H1 (cell line): ENCODE measurements at regions not wholly inside any gene's neighbourhood (a gene's known extent, or its start where the extent isn't known, plus 50 kb on each side); places are given as distances from the start of the nearest gene placed in this dataset.

Experiments used
- CTCF ChIA-PET: fragments of 300-600 bp; sonication (Branson Sonifier 250); formaldehyde crosslinking; loops from one replicate; lab custom pipeline; 2021; ENCODE audit not compliant: partially characterized antibody; lab: Charles Lee
- POLR2A ChIA-PET: fragments of 300-600 bp; sonication (Branson Sonifier 250); formaldehyde crosslinking; loops from one replicate; lab custom pipeline; 2021; ENCODE audit warnings: inconsistent platforms; ENCODE audit not compliant: partially characterized antibody; lab: Charles Lee
- DNase-seq, 2 experiments: peaks; one replicate each; pipeline versions ENCODE4 v3.0.0 to v3.0.0-alpha.2; 2010 to 2022; ENCODE audit warnings: low spot score in 2 of 2, low read depth in 1 of 2, mixed read lengths in 1 of 2
- FAIRE-seq: peaks from 2 replicates; lab custom pipeline; 2011; peaks lifted over from hg19 to GRCh38; lab: Jason Lieb, UNC
- H2AFZ ChIP-seq: 2 replicates; pipeline ENCODE4 v1.8.1; 2012; ENCODE audit warnings: low read length, inconsistent platforms
- H2AK5ac ChIP-seq: 2 replicates; pipeline ENCODE4 v1.6.1; 2013; ENCODE audit warnings: low read depth, low read length
- H2BK120ac ChIP-seq: replicated peaks from 2 replicates; pipeline ENCODE3; 2013; ENCODE audit warnings: low read depth, low read length, inconsistent platforms
- H2BK12ac ChIP-seq: 2 replicates; pipeline ENCODE4 v1.6.1; 2013; ENCODE audit warnings: low read depth, low read length
- H2BK15ac ChIP-seq: 2 replicates; pipeline ENCODE4 v1.6.1; 2013; ENCODE audit warnings: low read length
- H2BK20ac ChIP-seq: 2 replicates; pipeline ENCODE4 v1.6.1; 2013; ENCODE audit warnings: low read length
- H2BK5ac ChIP-seq: 2 replicates; pipeline ENCODE4 v1.6.1; 2013; ENCODE audit warnings: low read depth, low read length
- H3K14ac ChIP-seq: 2 replicates; pipeline ENCODE4 v1.6.1; 2013; ENCODE audit warnings: inconsistent platforms; ENCODE audit not compliant: insufficient read length
- H3K18ac ChIP-seq: 2 replicates; pipeline ENCODE4 v1.6.1; 2013; ENCODE audit warnings: low read length; ENCODE audit errors: extremely low read depth
- H3K23ac ChIP-seq: 2 replicates; pipeline ENCODE4 v1.6.1; 2013; ENCODE audit warnings: inconsistent platforms; ENCODE audit not compliant: insufficient read length
- H3K23me2 ChIP-seq: 2 replicates; pipeline ENCODE4 v1.6.1; 2013; ENCODE audit warnings: low read depth, low read length
- H3K27ac ChIP-seq: 2 replicates; pipeline ENCODE4 v1.6.1; 2011; ENCODE audit warnings: low read depth, low read length, inconsistent platforms
- H3K27me3 ChIP-seq, 4 experiments: replicated peaks in 1 of 4; 1 replicate in 1 of 4; 2 replicates in 3 of 4; pipeline versions ENCODE4 v1.6.1 to v1.8.1; 2011 to 2013; ENCODE audit warnings: low read length in 3 of 4, mild to moderate bottlenecking in 3 of 4, inconsistent platforms in 2 of 4, mixed read lengths in 2 of 4, moderate library complexity in 1 of 4; ENCODE audit not compliant: control insufficient read depth in 3 of 4, insufficient read depth in 3 of 4; ENCODE audit errors: extremely low read depth in 1 of 4
- H3K36me3 ChIP-seq, 4 experiments: 2 replicates each; pipeline versions ENCODE4 v1.6.1 to v1.8.1; 2011 to 2013; ENCODE audit warnings: mild to moderate bottlenecking in 4 of 4, low read length in 3 of 4, moderate library complexity in 2 of 4, control low read depth in 1 of 4, inconsistent platforms in 1 of 4; ENCODE audit not compliant: insufficient read depth in 4 of 4, control insufficient read depth in 2 of 4
- H3K4ac ChIP-seq: replicated peaks from 2 replicates; pipeline ENCODE3; 2013; ENCODE audit warnings: low read length, low read depth, mixed read lengths, inconsistent platforms; ENCODE audit not compliant: insufficient read length
- H3K4me1 ChIP-seq, 4 experiments: replicated peaks in 1 of 4; 1 replicate in 1 of 4; 2 replicates in 3 of 4; pipeline versions ENCODE4 v1.6.1 to v1.8.1; 2011 to 2013; ENCODE audit warnings: low read length in 3 of 4, inconsistent platforms in 2 of 4, mixed read lengths in 1 of 4; ENCODE audit not compliant: insufficient read depth in 4 of 4, control insufficient read depth in 3 of 4
- H3K4me2 ChIP-seq, 2 experiments: 2 replicates each; pipeline versions ENCODE4 v1.6.1 to v1.8.1; 2011 to 2013; ENCODE audit warnings: low read depth in 2 of 2, low read length in 2 of 2, control low read depth in 1 of 2, inconsistent platforms in 1 of 2, mild to moderate bottlenecking in 1 of 2; ENCODE audit not compliant: insufficient read depth in 1 of 2
- H3K4me3 ChIP-seq, 4 experiments: fragments of 200-600, 300-600 bp in 1 of 4; sonication (generic), shearing (Covaris generic), sonication (Bioruptor Twin) in 1 of 4; 2 replicates each; pipeline versions ENCODE4 v1.5.1 to v1.8.1; 2011 to 2016; ENCODE audit warnings: low read length in 4 of 4, low read depth in 3 of 4, control low read depth in 2 of 4, inconsistent platforms in 2 of 4, mild to moderate bottlenecking in 2 of 4, mixed read lengths in 1 of 4, moderate library complexity in 1 of 4; ENCODE audit not compliant: insufficient read depth in 2 of 4; ENCODE audit errors: extremely low read depth in 1 of 4
- H3K56ac ChIP-seq: replicated peaks from 2 replicates; pipeline ENCODE3; 2013; ENCODE audit warnings: low read depth, mild to moderate bottlenecking, mixed read lengths, low read length, inconsistent platforms; ENCODE audit not compliant: insufficient read length
- H3K79me1 ChIP-seq: 2 replicates; pipeline ENCODE4 v1.6.1; 2013; ENCODE audit warnings: low read depth, low read length, control low read depth
- H3K79me2 ChIP-seq, 2 experiments: 2 replicates each; pipeline versions ENCODE4 v1.6.1 to v1.8.1; 2012 to 2013; ENCODE audit warnings: low read length in 2 of 2, mild to moderate bottlenecking in 2 of 2, inconsistent platforms in 1 of 2; ENCODE audit not compliant: insufficient read depth in 2 of 2, control insufficient read depth in 1 of 2
- H3K9ac ChIP-seq, 4 experiments: replicated peaks in 1 of 4; 1 replicate in 1 of 4; 2 replicates in 3 of 4; pipeline versions ENCODE4 v1.6.1 to v1.8.1; 2011 to 2013; ENCODE audit warnings: low read depth in 3 of 4, low read length in 3 of 4, control low read depth in 2 of 4, mild to moderate bottlenecking in 2 of 4, moderate library complexity in 2 of 4, inconsistent platforms in 1 of 4; ENCODE audit errors: extremely low read depth in 1 of 4
- H3K9me3 ChIP-seq, 2 experiments: 2 replicates each; pipeline versions ENCODE4 v1.6.1 to v1.8.1; 2012 to 2013; ENCODE audit warnings: mild to moderate bottlenecking in 2 of 2, moderate library complexity in 2 of 2, control low read depth in 1 of 2, inconsistent platforms in 1 of 2, low read depth in 1 of 2, low read length in 1 of 2, mixed read lengths in 1 of 2; ENCODE audit not compliant: insufficient read depth in 2 of 2
- H4K20me1 ChIP-seq, 2 experiments: replicated peaks in 1 of 2; 2 replicates each; pipeline versions ENCODE3 to v1.8.1; 2011 to 2013; ENCODE audit warnings: inconsistent platforms in 2 of 2, low read length in 2 of 2, mild to moderate bottlenecking in 1 of 2; ENCODE audit not compliant: insufficient read depth in 2 of 2, control insufficient read depth in 1 of 2
- H4K5ac ChIP-seq: 2 replicates; pipeline ENCODE4 v1.6.1; 2013; ENCODE audit warnings: low read length, low read depth, mixed read lengths, inconsistent platforms; ENCODE audit not compliant: insufficient read length
- H4K8ac ChIP-seq: 2 replicates; pipeline ENCODE4 v1.8.0; 2013; ENCODE audit warnings: mild to moderate bottlenecking, moderate library complexity, low read length, inconsistent platforms; ENCODE audit not compliant: insufficient read depth; ENCODE audit errors: extremely low read depth
- H4K91ac ChIP-seq: replicated peaks from 2 replicates; pipeline ENCODE3; 2013; ENCODE audit warnings: low read length, mixed read lengths, inconsistent platforms; ENCODE audit not compliant: insufficient read length
- BRCA1 ChIP-seq: IDR thresholded peaks from 2 replicates; pipeline ENCODE4 v1.6.1; 2012; ENCODE audit warnings: low read depth, low read length, improper control_type of control experiment
- CHD2 ChIP-seq: IDR thresholded peaks from 2 replicates; pipeline ENCODE4 v1.6.1; 2012; ENCODE audit warnings: low read length, improper control_type of control experiment
- EP300 ChIP-seq, 2 experiments: IDR thresholded peaks; 1 replicate in 1 of 2; 2 replicates in 1 of 2; pipeline ENCODE4 v1.6.1; 2011 to 2012; ENCODE audit warnings: low read depth in 2 of 2, low read length in 2 of 2, mild to moderate bottlenecking in 2 of 2, borderline replicate concordance in 1 of 2, inconsistent platforms in 1 of 2, moderate library complexity in 1 of 2
- FOSL1 ChIP-seq: IDR thresholded peaks from 2 replicates; pipeline ENCODE4 v1.6.1; 2011; ENCODE audit warnings: mild to moderate bottlenecking, low read depth, low read length, moderate library complexity; ENCODE audit not compliant: insufficient read depth
- GTF2F1 ChIP-seq: IDR thresholded peaks from 2 replicates; pipeline ENCODE4 v1.6.1; 2012; ENCODE audit warnings: low read depth, low read length, improper control_type of control experiment, borderline replicate concordance
- NRF1 ChIP-seq: IDR thresholded peaks from 2 replicates; pipeline ENCODE4 v1.6.1; 2011; ENCODE audit warnings: mild to moderate bottlenecking, low read depth, low read length, improper control_type of control experiment
- POLR2A ChIP-seq, 2 experiments: IDR thresholded peaks; 1 replicate in 1 of 2; 2 replicates in 1 of 2; pipeline ENCODE4 v1.6.1; 2011; ENCODE audit warnings: low read depth in 2 of 2, low read length in 2 of 2, mild to moderate bottlenecking in 2 of 2; ENCODE audit errors: control extremely low read depth in 1 of 2
- RFX5 ChIP-seq: IDR thresholded peaks from 2 replicates; pipeline ENCODE4 v1.6.1; 2011; ENCODE audit warnings: low read depth, low read length, improper control_type of control experiment, borderline replicate concordance
- SUZ12 ChIP-seq: fragments of 200-600 bp; sonication (generic); IDR thresholded peaks from 2 replicates; pipeline ENCODE4 v1.6.1; 2012; ENCODE audit warnings: mild to moderate bottlenecking, inconsistent platforms, low read length, moderate library complexity, mixed read lengths
- TAF1 ChIP-seq: IDR thresholded peaks from 2 replicates; pipeline ENCODE4 v1.6.1; 2011; ENCODE audit warnings: mild to moderate bottlenecking, low read depth, low read length
- WGBS, 2 experiments: shearing (Covaris generic) in 1 of 2; methylation state at CpG; one replicate each; pipeline versions ENCODE4 v1.1.6 to v1.1.7; 2013 to 2015; ENCODE audit warnings: low lambda C conversion rate in 2 of 2, mixed read lengths in 2 of 2, inconsistent platforms in 1 of 2, low coverage in 1 of 2, missing lambda C conversion rate in 1 of 2; ENCODE audit not compliant: insufficient replicate concordance in 2 of 2, insufficient coverage in 1 of 2, insufficient read length in 1 of 2; ENCODE audit errors: extremely low coverage in 1 of 2, missing lambda C conversion rate in 1 of 2; 5-methylcytosine and 5-hydroxymethylcytosine counted together
- TF ChIP-seq, protein P1 (sequence below): IDR thresholded peaks from 2 replicates; pipeline ENCODE4 v1.6.1; 2011; ENCODE audit warnings: low read depth, mild to moderate bottlenecking, low read length; ENCODE audit not compliant: insufficient read depth
- TF ChIP-seq, protein P2 (sequence below): IDR thresholded peaks from 2 replicates; pipeline ENCODE4 v1.6.1; 2012; ENCODE audit warnings: inconsistent platforms

DNA sequence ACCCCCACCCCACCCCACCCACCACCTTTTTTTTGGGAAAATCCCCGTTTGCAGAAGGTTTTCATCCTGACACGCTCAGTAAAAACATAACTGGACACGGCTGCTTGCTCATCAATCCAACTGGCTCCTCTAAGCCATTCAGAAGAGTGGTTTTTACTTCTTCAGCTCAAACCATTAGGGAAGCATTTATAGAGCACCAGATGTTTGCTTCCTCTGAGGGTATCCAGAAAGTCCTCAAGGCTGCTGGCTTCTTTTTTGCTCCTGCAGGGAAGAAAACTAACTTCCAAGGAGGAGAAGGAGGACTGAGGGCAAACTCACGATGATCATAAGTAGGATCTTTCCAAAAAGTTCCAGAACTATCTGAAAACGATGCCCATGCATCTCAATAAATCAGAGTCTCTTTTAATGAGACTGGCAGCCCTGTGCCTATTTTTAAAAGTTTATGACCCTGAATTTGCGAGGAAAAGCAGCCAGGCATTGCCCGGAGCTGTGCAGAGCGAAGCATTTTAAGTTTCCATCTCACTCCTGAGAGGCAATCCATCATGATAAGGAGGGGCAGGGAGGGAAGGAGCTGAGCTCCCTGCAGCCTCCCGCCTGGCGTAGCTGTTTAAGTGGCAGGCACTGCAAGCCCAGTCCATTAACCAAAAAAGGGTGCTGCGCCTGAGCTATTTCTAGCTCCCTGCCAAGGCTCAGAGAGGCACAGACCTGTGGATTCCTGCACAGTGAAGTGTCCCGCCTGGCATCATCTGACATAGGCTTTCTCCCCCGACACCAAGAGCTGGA, 146.3 kb upstream of the FOXF1 start:
- Histone ChIP-seq H3K56ac (no peak overlapping the region), H4K5ac (no peak overlapping the region), H2BK5ac (no peak overlapping the region), H3K14ac (no peak overlapping the region), H3K4me3 (no peak overlapping the region), H3K4me2 (no peak overlapping the region), H2BK20ac (no peak overlapping the region), H2AFZ (no peak overlapping the region), H3K4ac (no peak overlapping the region), H3K18ac (no peak overlapping the region), H2BK12ac (no peak overlapping the region), H3K9ac (no peak overlapping the region), H3K79me1 (no peaks in the 10 kb centered on the region), H4K91ac (no peak overlapping the region), H3K27ac (no peak overlapping the region), H2BK120ac (no peak overlapping the region), H3K79me2 (no peaks in the 10 kb centered on the region), H4K8ac (no peak overlapping the region), H3K9me3 (no peaks in the 10 kb centered on the region), H4K20me1 (no peaks in the 10 kb centered on the region), H3K36me3 (no peaks in the 10 kb centered on the region), H3K23ac (no peak overlapping the region), H2BK15ac (no peak overlapping the region), H3K27me3 (no peaks in the 10 kb centered on the region), H3K23me2 (no peaks in the 10 kb centered on the region), H2AK5ac (no peak overlapping the region), H3K4me1 (peaks cover 4 to 25% (median 6%) of the 10 kb centered on the region in 4 experiments)
- ChIA-PET POLR2A (no interaction called here), CTCF (interaction anchor here (0.6 to 1.7 kb wide), 7 partner anchors 14 to 550 kb away, joined by 3 to 6 read pairs (median 3); no protein-coding TSS in a partner anchor)
- TF ChIP-seq POLR2A (IDR thresholded peaks at IDR 0.05; ENCODE audit: control extremely low read depth in 1 of 2, low read depth in 2 of 2, low read length in 2 of 2): no peak
- TF ChIP-seq, protein P1, sequence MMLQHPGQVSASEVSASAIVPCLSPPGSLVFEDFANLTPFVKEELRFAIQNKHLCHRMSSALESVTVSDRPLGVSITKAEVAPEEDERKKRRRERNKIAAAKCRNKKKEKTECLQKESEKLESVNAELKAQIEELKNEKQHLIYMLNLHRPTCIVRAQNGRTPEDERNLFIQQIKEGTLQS: no peak
- no peak for TF ChIP-seq RFX5
- no peak for TF ChIP-seq FOSL1
- no peak for TF ChIP-seq EP300 (IDR thresholded peaks at IDR 0.05; ENCODE audit: borderline replicate concordance in 1 of 2, low read depth in 2 of 2, low read length in 2 of 2)
- TF ChIP-seq SUZ12: no peak
- no peak for TF ChIP-seq NRF1
- TF ChIP-seq GTF2F1: no peak
- TF ChIP-seq CHD2: no peak
- no peak for TF ChIP-seq BRCA1
- TF ChIP-seq, protein P2, sequence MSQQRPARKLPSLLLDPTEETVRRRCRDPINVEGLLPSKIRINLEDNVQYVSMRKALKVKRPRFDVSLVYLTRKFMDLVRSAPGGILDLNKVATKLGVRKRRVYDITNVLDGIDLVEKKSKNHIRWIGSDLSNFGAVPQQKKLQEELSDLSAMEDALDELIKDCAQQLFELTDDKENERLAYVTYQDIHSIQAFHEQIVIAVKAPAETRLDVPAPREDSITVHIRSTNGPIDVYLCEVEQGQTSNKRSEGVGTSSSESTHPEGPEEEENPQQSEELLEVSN: no peak
- no peak for TF ChIP-seq TAF1
- WGBS, 2 experiments: 85% methylated on average over 13 of the region's 13 CpGs; no CpG with 5 or more reads in 1 of the 2 experiments
- DNase-seq (no peak), FAIRE-seq (no peak)
